Prostate gland (tissue), 2 donors: ENCODE measurements at regions not wholly inside any gene's neighbourhood (a gene's known extent, or its start where the extent isn't known, plus 50 kb on each side); places are given as distances from the start of the nearest gene placed in this dataset.

Experiments used
- CTCF ChIP-seq, 4 experiments: fragments of 200-600 bp in 2 of 4; fragments of 450-650 bp in 2 of 4; sonication (generic) in 2 of 4; IDR thresholded peaks; 1 replicate in 3 of 4; 2 replicates in 1 of 4; pipeline ENCODE4 v1.5.1; 2016 to 2019; ENCODE audit warnings: antibody characterized with exemption in 4 of 4, mild to moderate bottlenecking in 2 of 4, moderate library complexity in 2 of 4
- POLR2A ChIP-seq: fragments of 450-650 bp; IDR thresholded peaks from one replicate; pipeline ENCODE4 v1.6.1; 2016; ENCODE audit warnings: antibody characterized with exemption, mild to moderate bottlenecking
- POLR2AphosphoS5 ChIP-seq: sonication (generic); formaldehyde crosslinking; IDR thresholded peaks from one replicate; pipeline ENCODE4 v1.6.1; 2017; ENCODE audit warnings: antibody characterized with exemption

- no peak for TF ChIP-seq CTCF (IDR thresholded peaks at IDR 0.05)
- TF ChIP-seq POLR2AphosphoS5 = no peak
- no peak for TF ChIP-seq POLR2A
Measured at GRCh38 chr7:88485821-88486220, 179.1 kb upstream of the STEAP4 start.
